ENCODE measurements at regions not wholly inside any gene's neighbourhood (a gene's known extent, or its start where the extent isn't known, plus 50 kb on each side); places are given as distances from the start of the nearest gene placed in this dataset.

GRCh38 chr1:188194916-188195315 is 1366.2 kb downstream of the PLA2G4A start:
- H3K9me3 ChIP-seq (ENCODE audit: control insufficient read depth in 4 of 4, low read length in 3 of 4): peaks cover 0 to 3% (median under 1%) of the 10 kb centered on the region in 4 donors

GRCh38 chr1:188218289-188218688 is 1389.5 kb downstream of the PLA2G4A start:
- TF ChIP-seq ATF3 (IDR thresholded peaks at IDR 0.05): no peak
- no peak for TF ChIP-seq RXRA (IDR thresholded peaks at IDR 0.05)
- TF ChIP-seq GABPA (IDR thresholded peaks at IDR 0.05 in 1 of 2, conservative IDR thresholded peaks at IDR 0.05 in 1 of 2): no peak
- TF ChIP-seq FOXA2 (IDR thresholded peaks at IDR 0.05): no peak
- no peak for TF ChIP-seq YY1 (IDR thresholded peaks at IDR 0.05)
- no peak for TF ChIP-seq RAD21 (IDR thresholded peaks at IDR 0.05)
- TF ChIP-seq SP1 (IDR thresholded peaks at IDR 0.05): no peak
- TF ChIP-seq TAF1 (conservative IDR thresholded peaks at IDR 0.05): no peak
- no peak for TF ChIP-seq NR2F2 (IDR thresholded peaks at IDR 0.05)
- 79% methylated on average over 1 of the region's 1 CpG for WGBS
- no peaks in the 10 kb centered on the region for H3K36me3 ChIP-seq (ENCODE audit: control insufficient read depth in 4 of 4, insufficient read depth in 3 of 4, low read depth in 1 of 4, low read length in 3 of 4)

More at GRCh38 chr1:188194916-188195315, 1366.2 kb downstream of the PLA2G4A start:
- no peaks in the 10 kb centered on the region for H3K4me1 ChIP-seq (ENCODE audit: control insufficient read depth in 4 of 4, insufficient read depth in 4 of 4, low read length in 3 of 4)
- TF ChIP-seq MAX (IDR thresholded peaks at IDR 0.05) (no peak), YY1 (IDR thresholded peaks at IDR 0.05) (no peak)
- no peaks in the 10 kb centered on the region for H3K36me3 ChIP-seq (ENCODE audit: control insufficient read depth in 4 of 4, insufficient read depth in 3 of 4, low read depth in 1 of 4, low read length in 3 of 4)
- 67% methylated on average over 1 of the region's 1 CpG for WGBS
- no peak overlapping the region for H3K4me3 ChIP-seq (ENCODE audit: low read depth in 1 of 3, low read length in 3 of 3)
- no peak overlapping the region for H3K9ac ChIP-seq (ENCODE audit: low read depth in 1 of 2, low read length in 2 of 2)
- no peak overlapping the region for H3K27ac ChIP-seq (ENCODE audit: low read depth in 1 of 2, low read length in 2 of 2)
- DNase-seq (ENCODE audit: low spot score): no peak
- no peaks in the 10 kb centered on the region for H3K27me3 ChIP-seq (ENCODE audit: control insufficient read depth in 4 of 4, insufficient read depth in 4 of 4, low read length in 3 of 4)

GRCh38 chr1:188220051-188220450 is 1391.3 kb downstream of the PLA2G4A start:
- no peak overlapping the region for H3K9ac ChIP-seq (ENCODE audit: low read depth in 1 of 2, low read length in 2 of 2)
- H3K4me1 ChIP-seq (ENCODE audit: control insufficient read depth in 4 of 4, insufficient read depth in 4 of 4, low read length in 3 of 4): no peaks in the 10 kb centered on the region
- no peaks in the 10 kb centered on the region for H3K36me3 ChIP-seq (ENCODE audit: control insufficient read depth in 4 of 4, insufficient read depth in 3 of 4, low read depth in 1 of 4, low read length in 3 of 4)
- no peak for DNase-seq (ENCODE audit: low spot score)
- H3K4me3 ChIP-seq (ENCODE audit: low read depth in 1 of 3, low read length in 3 of 3): no peak overlapping the region
- no peaks in the 10 kb centered on the region for H3K27me3 ChIP-seq (ENCODE audit: control insufficient read depth in 4 of 4, insufficient read depth in 4 of 4, low read length in 3 of 4)
- 84% methylated on average over 1 of the region's 1 CpG for WGBS
- TF ChIP-seq CTCF (IDR thresholded peaks at IDR 0.05; ENCODE audit: low read depth, low read length, missing input control) (no peak), RAD21 (IDR thresholded peaks at IDR 0.05) (no peak), HNF4A (conservative IDR thresholded peaks at IDR 0.05) (no peak), NR2F2 (IDR thresholded peaks at IDR 0.05) (no peak), HNF4G (IDR thresholded peaks at IDR 0.05) (no peak), ZBTB33 (IDR thresholded peaks at IDR 0.05) (no peak), TAF1 (conservative IDR thresholded peaks at IDR 0.05) (no peak), MAX (IDR thresholded peaks at IDR 0.05) (no peak), GABPA (IDR thresholded peaks at IDR 0.05 in 1 of 2, conservative IDR thresholded peaks at IDR 0.05 in 1 of 2) (no peak), SP1 (IDR thresholded peaks at IDR 0.05) (no peak), EGR1 (IDR thresholded peaks at IDR 0.05; ENCODE audit: low read depth in 2 of 2) (no peak), ATF3 (IDR thresholded peaks at IDR 0.05) (no peak), JUND (IDR thresholded peaks at IDR 0.05) (no peak), FOXA1 (IDR thresholded peaks at IDR 0.05) (no peak), YY1 (IDR thresholded peaks at IDR 0.05) (no peak), REST (IDR thresholded peaks at IDR 0.05) (no peak), RXRA (IDR thresholded peaks at IDR 0.05) (no peak), FOXA2 (IDR thresholded peaks at IDR 0.05) (no peak)
- no peaks in the 10 kb centered on the region for H3K9me3 ChIP-seq (ENCODE audit: control insufficient read depth in 4 of 4, low read length in 3 of 4)
- H3K27ac ChIP-seq (ENCODE audit: low read depth in 1 of 2, low read length in 2 of 2): no peak overlapping the region

More at GRCh38 chr1:188218289-188218688, 1389.5 kb downstream of the PLA2G4A start:
- Histone ChIP-seq H3K27me3 (ENCODE audit: control insufficient read depth in 4 of 4, insufficient read depth in 4 of 4, low read length in 3 of 4) (no peaks in the 10 kb centered on the region), H3K4me3 (ENCODE audit: low read depth in 1 of 3, low read length in 3 of 3) (no peak overlapping the region), H3K27ac (ENCODE audit: low read depth in 1 of 2, low read length in 2 of 2) (no peak overlapping the region), H3K4me1 (ENCODE audit: control insufficient read depth in 4 of 4, insufficient read depth in 4 of 4, low read length in 3 of 4) (no peaks in the 10 kb centered on the region), H3K9ac (ENCODE audit: low read depth in 1 of 2, low read length in 2 of 2) (no peak overlapping the region), H3K9me3 (ENCODE audit: control insufficient read depth in 4 of 4, low read length in 3 of 4) (no peaks in the 10 kb centered on the region)
- DNase-seq (ENCODE audit: low spot score): no peak

Data from liver (tissue), 8 donors.